Right cardiac atrium (tissue), 5 donors: ENCODE measurements at regions not wholly inside any gene's neighbourhood (a gene's known extent, or its start where the extent isn't known, plus 50 kb on each side); places are given as distances from the start of the nearest gene placed in this dataset.

Experiments
- ATAC-seq, 2 donors: fragments of 200-7000 bp; cut with Tn5 transposase; one replicate each; pipeline versions ENCODE4 v1.8.0 to v1.9.1; 2020; ENCODE audit warnings: moderate library complexity in 2 of 2, mild to moderate bottlenecking in 1 of 2
- DNase-seq, 3 donors: peaks; one replicate each; pipeline ENCODE4 v3.0.0-alpha.2; 2020
- H3K27ac ChIP-seq: one replicate; pipeline ENCODE4 v1.5.1; 2013; ENCODE audit warnings: mild to moderate bottlenecking, low read length, control low read depth, moderate library complexity
- H3K27me3 ChIP-seq: one replicate; pipeline ENCODE4 v1.6.1; 2013; ENCODE audit not compliant: control insufficient read depth, insufficient read depth
- H3K4me1 ChIP-seq: one replicate; pipeline ENCODE4 v1.6.1; 2013; ENCODE audit warnings: low read length; ENCODE audit not compliant: control insufficient read depth, insufficient read depth
- H3K4me3 ChIP-seq: one replicate; pipeline ENCODE4 v1.5.1; 2013; ENCODE audit warnings: low read length, control low read depth
- H3K9me3 ChIP-seq: one replicate; pipeline ENCODE4 v1.6.1; 2013; ENCODE audit warnings: low read length; ENCODE audit not compliant: control insufficient read depth
- WGBS: extraction: QIAGEN DNeasy Blood & Tissue Kit; methylation state at CpG from one replicate; pipeline ENCODE4 v1.1.7; 2013; 5-methylcytosine and 5-hydroxymethylcytosine counted together
- intact Hi-C, 4 donors: fragments of 100-400 bp; cut with DNase I; formaldehyde crosslinking; loops; one replicate each; pipeline versions ENCODE4 v1.11.0 to v1.14.0; 2022 to 2023
- microRNA-seq, 2 donors: library from miRNA; unstranded; fragments of <30 nt; microRNA quantifications; one replicate each; pipeline ENCODE4 v1.2.0, GENCODE V29; 2020 to 2021
- donor health status: healthy with polysubstance abuse.
- donor health status: DM: no; HTN: yes; CAD: no.
- donor health status: DM: no; HTN: no; CAD: no.
- donor health status: DM: no; HTN: yes; CAD: no; lungs with severe emphysema.
- donor health status: DM: yes; HTN: yes; CAD: no.

DNA sequence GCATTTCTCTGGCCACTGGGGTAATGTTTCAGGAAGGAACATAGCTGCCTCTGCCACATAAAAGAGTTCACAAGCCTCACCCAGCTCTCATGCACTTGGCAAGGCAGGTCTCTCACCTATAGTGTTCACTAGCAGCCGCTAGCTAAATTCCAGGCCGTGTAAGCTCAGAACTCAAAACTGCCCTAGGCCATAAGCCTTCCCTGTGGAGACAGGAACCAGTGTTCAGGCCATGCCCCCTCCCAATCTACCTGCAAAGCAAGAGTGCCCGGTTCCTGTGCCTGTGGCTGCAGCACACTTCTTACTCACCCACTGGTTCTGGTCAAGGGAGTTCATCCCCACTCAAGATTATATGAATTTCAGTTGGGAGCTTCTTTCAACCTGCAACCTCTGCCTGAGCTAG lies 60.7 kb upstream of the ZNF169 start:
- intact Hi-C loops, result no loop called here
- no peak for DNase-seq
- H3K9me3 ChIP-seq, result peaks cover 2% of the 10 kb centered on the region
- no peak overlapping the region for H3K4me3 ChIP-seq
- WGBS, result 96% methylated on average over 3 of the region's 3 CpGs
- H3K4me1 ChIP-seq, result no peaks in the 10 kb centered on the region
- H3K27ac ChIP-seq, result no peak overlapping the region
- ATAC-seq, result no peak
- H3K27me3 ChIP-seq, result no peaks in the 10 kb centered on the region

GRCh38 chr9:94199776-94200175 lies 59.3 kb upstream of the ZNF169 start:
- H3K4me3 ChIP-seq, result no peak overlapping the region
- ATAC-seq, result no peak
- no peak for DNase-seq
- intact Hi-C loops, result no loop called here
- peaks cover 2% of the 10 kb centered on the region for H3K9me3 ChIP-seq
- no peaks in the 10 kb centered on the region for H3K27me3 ChIP-seq
- no peak overlapping the region for H3K27ac ChIP-seq
- H3K4me1 ChIP-seq, result no peaks in the 10 kb centered on the region

DNA sequence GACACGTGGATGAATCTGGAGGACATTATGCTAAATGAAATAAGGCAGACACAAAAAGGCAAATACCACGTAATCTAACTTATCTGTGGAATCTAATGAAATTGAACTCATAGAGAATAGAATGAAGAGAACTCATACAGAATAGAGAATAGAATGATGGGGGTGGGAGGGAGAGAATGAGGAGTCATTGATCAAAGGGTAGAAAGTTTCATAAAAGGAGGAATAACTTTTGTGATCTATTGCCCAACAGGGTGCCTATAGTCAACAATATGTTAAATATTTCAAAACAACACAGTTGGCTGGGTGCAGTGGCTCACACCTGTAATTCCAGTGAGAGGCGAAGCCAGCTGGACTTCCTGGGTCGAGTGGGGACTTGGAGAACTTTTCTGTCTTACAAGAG lies 54.9 kb upstream of the ZNF169 start:
- ATAC-seq, result no peak
- Histone ChIP-seq H3K27ac (no peak overlapping the region), H3K27me3 (no peaks in the 10 kb centered on the region), H3K4me1 (no peaks in the 10 kb centered on the region), H3K4me3 (no peak overlapping the region), H3K9me3 (no peaks in the 10 kb centered on the region)
- intact Hi-C loops, result no loop called here
- WGBS, result 66% methylated on average over 4 of the region's 4 CpGs
- no peak for DNase-seq

DNA sequence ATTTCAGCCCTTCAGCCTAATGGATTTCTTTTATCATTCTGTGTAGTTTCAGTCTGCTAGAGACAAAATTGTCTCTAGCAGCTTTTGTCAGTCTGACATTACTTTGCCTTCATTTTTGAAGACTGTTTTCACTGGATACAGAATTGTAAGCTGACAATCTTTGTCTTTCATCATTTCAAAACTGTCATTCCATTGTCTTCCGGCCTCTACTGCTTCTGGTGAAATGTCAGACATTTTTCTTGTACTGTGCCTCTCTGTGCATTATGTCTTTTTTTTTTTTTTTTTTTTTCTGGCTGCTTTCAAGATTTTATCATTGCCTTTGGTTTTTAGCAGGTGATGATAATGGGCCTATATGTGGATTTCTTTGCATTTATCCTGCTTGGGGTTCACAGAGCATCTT lies 51.3 kb upstream of the ZNF169 start:
- WGBS, result 94% methylated on average over 1 of the region's 1 CpG
- ATAC-seq, result no peak
- peaks cover under 1% of the 10 kb centered on the region for H3K4me1 ChIP-seq

More for the DNA sequence above, 51.3 kb upstream of the ZNF169 start:
- Histone ChIP-seq H3K9me3 (no peaks in the 10 kb centered on the region), H3K27me3 (no peaks in the 10 kb centered on the region), H3K27ac (no peak overlapping the region), H3K4me3 (no peak overlapping the region)
- intact Hi-C loops, result no loop called here
- no peak for DNase-seq

Small RNA genes lying in the stretch of these regions (microRNA-seq; reads per million reads assigned to microRNA genes)
- 73.9 to 274 reads per million in 2 donors for gene MIRLET7A1
- gene MIRLET7D, result 4,094 to 6,649 reads per million in 2 donors
- gene MIRLET7F1, result 134 to 388 reads per million in 2 donors
